ENCODE measurements at regions not wholly inside any gene's neighbourhood (a gene's known extent, or its start where the extent isn't known, plus 50 kb on each side); places are given as distances from the start of the nearest gene placed in this dataset.

- TF ChIP-seq, protein P1, sequence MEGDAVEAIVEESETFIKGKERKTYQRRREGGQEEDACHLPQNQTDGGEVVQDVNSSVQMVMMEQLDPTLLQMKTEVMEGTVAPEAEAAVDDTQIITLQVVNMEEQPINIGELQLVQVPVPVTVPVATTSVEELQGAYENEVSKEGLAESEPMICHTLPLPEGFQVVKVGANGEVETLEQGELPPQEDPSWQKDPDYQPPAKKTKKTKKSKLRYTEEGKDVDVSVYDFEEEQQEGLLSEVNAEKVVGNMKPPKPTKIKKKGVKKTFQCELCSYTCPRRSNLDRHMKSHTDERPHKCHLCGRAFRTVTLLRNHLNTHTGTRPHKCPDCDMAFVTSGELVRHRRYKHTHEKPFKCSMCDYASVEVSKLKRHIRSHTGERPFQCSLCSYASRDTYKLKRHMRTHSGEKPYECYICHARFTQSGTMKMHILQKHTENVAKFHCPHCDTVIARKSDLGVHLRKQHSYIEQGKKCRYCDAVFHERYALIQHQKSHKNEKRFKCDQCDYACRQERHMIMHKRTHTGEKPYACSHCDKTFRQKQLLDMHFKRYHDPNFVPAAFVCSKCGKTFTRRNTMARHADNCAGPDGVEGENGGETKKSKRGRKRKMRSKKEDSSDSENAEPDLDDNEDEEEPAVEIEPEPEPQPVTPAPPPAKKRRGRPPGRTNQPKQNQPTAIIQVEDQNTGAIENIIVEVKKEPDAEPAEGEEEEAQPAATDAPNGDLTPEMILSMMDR (conservative IDR thresholded peaks at IDR 0.05; ENCODE audit: low read depth, low read length): no peak
- TF ChIP-seq EZH2 (IDR thresholded peaks at IDR 0.05; ENCODE audit: low read length, unreplicated experiment) (no peak), EZH2phosphoT487 (IDR thresholded peaks at IDR 0.05; ENCODE audit: borderline replicate concordance, low read length) (no peak)
These were observed 164.0 kb downstream of the TFCP2L1 start for GRCh38 chr2:121120991-121121390.

All from PC-3 (cell line).